H1 (cell line): ENCODE measurements at regions not wholly inside any gene's neighbourhood (a gene's known extent, or its start where the extent isn't known, plus 50 kb on each side); places are given as distances from the start of the nearest gene placed in this dataset.

Source experiments
- CTCF ChIA-PET: fragments of 300-600 bp; sonication (Branson Sonifier 250); formaldehyde crosslinking; loops from one replicate; lab custom pipeline; 2021; ENCODE audit not compliant: partially characterized antibody; lab: Charles Lee
- POLR2A ChIA-PET: fragments of 300-600 bp; sonication (Branson Sonifier 250); formaldehyde crosslinking; loops from one replicate; lab custom pipeline; 2021; ENCODE audit warnings: inconsistent platforms; ENCODE audit not compliant: partially characterized antibody; lab: Charles Lee
- DNase-seq, 2 experiments: peaks; one replicate each; pipeline versions ENCODE4 v3.0.0 to v3.0.0-alpha.2; 2010 to 2022; ENCODE audit warnings: low spot score in 2 of 2, low read depth in 1 of 2, mixed read lengths in 1 of 2
- FAIRE-seq: peaks from 2 replicates; lab custom pipeline; 2011; peaks lifted over from hg19 to GRCh38; lab: Jason Lieb, UNC
- H2AFZ ChIP-seq: 2 replicates; pipeline ENCODE4 v1.8.1; 2012; ENCODE audit warnings: low read length, inconsistent platforms
- H2AK5ac ChIP-seq: 2 replicates; pipeline ENCODE4 v1.6.1; 2013; ENCODE audit warnings: low read depth, low read length
- H2BK120ac ChIP-seq: replicated peaks from 2 replicates; pipeline ENCODE3; 2013; ENCODE audit warnings: low read depth, low read length, inconsistent platforms
- H2BK12ac ChIP-seq: 2 replicates; pipeline ENCODE4 v1.6.1; 2013; ENCODE audit warnings: low read depth, low read length
- H2BK15ac ChIP-seq: 2 replicates; pipeline ENCODE4 v1.6.1; 2013; ENCODE audit warnings: low read length
- H2BK20ac ChIP-seq: 2 replicates; pipeline ENCODE4 v1.6.1; 2013; ENCODE audit warnings: low read length
- H2BK5ac ChIP-seq: 2 replicates; pipeline ENCODE4 v1.6.1; 2013; ENCODE audit warnings: low read depth, low read length
- H3K14ac ChIP-seq: 2 replicates; pipeline ENCODE4 v1.6.1; 2013; ENCODE audit warnings: inconsistent platforms; ENCODE audit not compliant: insufficient read length
- H3K18ac ChIP-seq: 2 replicates; pipeline ENCODE4 v1.6.1; 2013; ENCODE audit warnings: low read length; ENCODE audit errors: extremely low read depth
- H3K23ac ChIP-seq: 2 replicates; pipeline ENCODE4 v1.6.1; 2013; ENCODE audit warnings: inconsistent platforms; ENCODE audit not compliant: insufficient read length
- H3K23me2 ChIP-seq: 2 replicates; pipeline ENCODE4 v1.6.1; 2013; ENCODE audit warnings: low read depth, low read length
- H3K27ac ChIP-seq: 2 replicates; pipeline ENCODE4 v1.6.1; 2011; ENCODE audit warnings: low read depth, low read length, inconsistent platforms
- H3K27me3 ChIP-seq, 4 experiments: replicated peaks in 1 of 4; 1 replicate in 1 of 4; 2 replicates in 3 of 4; pipeline versions ENCODE4 v1.6.1 to v1.8.1; 2011 to 2013; ENCODE audit warnings: low read length in 3 of 4, mild to moderate bottlenecking in 3 of 4, inconsistent platforms in 2 of 4, mixed read lengths in 2 of 4, moderate library complexity in 1 of 4; ENCODE audit not compliant: control insufficient read depth in 3 of 4, insufficient read depth in 3 of 4; ENCODE audit errors: extremely low read depth in 1 of 4
- H3K36me3 ChIP-seq, 4 experiments: 2 replicates each; pipeline versions ENCODE4 v1.6.1 to v1.8.1; 2011 to 2013; ENCODE audit warnings: mild to moderate bottlenecking in 4 of 4, low read length in 3 of 4, moderate library complexity in 2 of 4, control low read depth in 1 of 4, inconsistent platforms in 1 of 4; ENCODE audit not compliant: insufficient read depth in 4 of 4, control insufficient read depth in 2 of 4
- H3K4ac ChIP-seq: replicated peaks from 2 replicates; pipeline ENCODE3; 2013; ENCODE audit warnings: low read length, low read depth, mixed read lengths, inconsistent platforms; ENCODE audit not compliant: insufficient read length
- H3K4me1 ChIP-seq, 4 experiments: replicated peaks in 1 of 4; 1 replicate in 1 of 4; 2 replicates in 3 of 4; pipeline versions ENCODE4 v1.6.1 to v1.8.1; 2011 to 2013; ENCODE audit warnings: low read length in 3 of 4, inconsistent platforms in 2 of 4, mixed read lengths in 1 of 4; ENCODE audit not compliant: insufficient read depth in 4 of 4, control insufficient read depth in 3 of 4
- H3K4me2 ChIP-seq, 2 experiments: 2 replicates each; pipeline versions ENCODE4 v1.6.1 to v1.8.1; 2011 to 2013; ENCODE audit warnings: low read depth in 2 of 2, low read length in 2 of 2, control low read depth in 1 of 2, inconsistent platforms in 1 of 2, mild to moderate bottlenecking in 1 of 2; ENCODE audit not compliant: insufficient read depth in 1 of 2
- H3K4me3 ChIP-seq, 4 experiments: fragments of 200-600, 300-600 bp in 1 of 4; sonication (generic), shearing (Covaris generic), sonication (Bioruptor Twin) in 1 of 4; 2 replicates each; pipeline versions ENCODE4 v1.5.1 to v1.8.1; 2011 to 2016; ENCODE audit warnings: low read length in 4 of 4, low read depth in 3 of 4, control low read depth in 2 of 4, inconsistent platforms in 2 of 4, mild to moderate bottlenecking in 2 of 4, mixed read lengths in 1 of 4, moderate library complexity in 1 of 4; ENCODE audit not compliant: insufficient read depth in 2 of 4; ENCODE audit errors: extremely low read depth in 1 of 4
- H3K56ac ChIP-seq: replicated peaks from 2 replicates; pipeline ENCODE3; 2013; ENCODE audit warnings: low read depth, mild to moderate bottlenecking, mixed read lengths, low read length, inconsistent platforms; ENCODE audit not compliant: insufficient read length
- H3K79me1 ChIP-seq: 2 replicates; pipeline ENCODE4 v1.6.1; 2013; ENCODE audit warnings: low read depth, low read length, control low read depth
- H3K79me2 ChIP-seq, 2 experiments: 2 replicates each; pipeline versions ENCODE4 v1.6.1 to v1.8.1; 2012 to 2013; ENCODE audit warnings: low read length in 2 of 2, mild to moderate bottlenecking in 2 of 2, inconsistent platforms in 1 of 2; ENCODE audit not compliant: insufficient read depth in 2 of 2, control insufficient read depth in 1 of 2
- H3K9ac ChIP-seq, 4 experiments: replicated peaks in 1 of 4; 1 replicate in 1 of 4; 2 replicates in 3 of 4; pipeline versions ENCODE4 v1.6.1 to v1.8.1; 2011 to 2013; ENCODE audit warnings: low read depth in 3 of 4, low read length in 3 of 4, control low read depth in 2 of 4, mild to moderate bottlenecking in 2 of 4, moderate library complexity in 2 of 4, inconsistent platforms in 1 of 4; ENCODE audit errors: extremely low read depth in 1 of 4
- H3K9me3 ChIP-seq, 2 experiments: 2 replicates each; pipeline versions ENCODE4 v1.6.1 to v1.8.1; 2012 to 2013; ENCODE audit warnings: mild to moderate bottlenecking in 2 of 2, moderate library complexity in 2 of 2, control low read depth in 1 of 2, inconsistent platforms in 1 of 2, low read depth in 1 of 2, low read length in 1 of 2, mixed read lengths in 1 of 2; ENCODE audit not compliant: insufficient read depth in 2 of 2
- H4K20me1 ChIP-seq, 2 experiments: replicated peaks in 1 of 2; 2 replicates each; pipeline versions ENCODE3 to v1.8.1; 2011 to 2013; ENCODE audit warnings: inconsistent platforms in 2 of 2, low read length in 2 of 2, mild to moderate bottlenecking in 1 of 2; ENCODE audit not compliant: insufficient read depth in 2 of 2, control insufficient read depth in 1 of 2
- H4K5ac ChIP-seq: 2 replicates; pipeline ENCODE4 v1.6.1; 2013; ENCODE audit warnings: low read length, low read depth, mixed read lengths, inconsistent platforms; ENCODE audit not compliant: insufficient read length
- H4K8ac ChIP-seq: 2 replicates; pipeline ENCODE4 v1.8.0; 2013; ENCODE audit warnings: mild to moderate bottlenecking, moderate library complexity, low read length, inconsistent platforms; ENCODE audit not compliant: insufficient read depth; ENCODE audit errors: extremely low read depth
- H4K91ac ChIP-seq: replicated peaks from 2 replicates; pipeline ENCODE3; 2013; ENCODE audit warnings: low read length, mixed read lengths, inconsistent platforms; ENCODE audit not compliant: insufficient read length
- ASH2L ChIP-seq: fragments of 200-600, 300-600 bp; sonication (generic); IDR thresholded peaks from one replicate; pipeline ENCODE4 v1.7.1; 2017; ENCODE audit warnings: low read length
- CTBP2 ChIP-seq: IDR thresholded peaks from 2 replicates; pipeline ENCODE4 v1.7.0; 2011; ENCODE audit warnings: borderline replicate concordance, mild to moderate bottlenecking, moderate library complexity, mixed read lengths, low read length; ENCODE audit not compliant: insufficient read depth, insufficient read length
- GABPA ChIP-seq: IDR thresholded peaks from 2 replicates; pipeline ENCODE4 v1.6.1; 2011; ENCODE audit warnings: mild to moderate bottlenecking, low read length, moderate library complexity, borderline replicate concordance; ENCODE audit not compliant: insufficient read depth
- JUND ChIP-seq: IDR thresholded peaks from 2 replicates; pipeline ENCODE4 v1.6.1; 2011; ENCODE audit warnings: mild to moderate bottlenecking, improper control_type of control experiment, low read length
- POLR2A ChIP-seq, 2 experiments: IDR thresholded peaks; 1 replicate in 1 of 2; 2 replicates in 1 of 2; pipeline ENCODE4 v1.6.1; 2011; ENCODE audit warnings: low read depth in 2 of 2, low read length in 2 of 2, mild to moderate bottlenecking in 2 of 2; ENCODE audit errors: control extremely low read depth in 1 of 2
- POU5F1 ChIP-seq: IDR thresholded peaks from 2 replicates; pipeline ENCODE4 v1.6.1; 2011; ENCODE audit warnings: low read depth, mild to moderate bottlenecking, low read length, moderate library complexity
- RBBP5 ChIP-seq: IDR thresholded peaks from 2 replicates; pipeline ENCODE4 v1.7.1; 2012; ENCODE audit warnings: low read depth, mild to moderate bottlenecking, inconsistent platforms, low read length, moderate library complexity, borderline replicate concordance
- RNF2 ChIP-seq: fragments of 200-900, 300-1000 bp; sonication (generic); IDR thresholded peaks from 2 replicates; pipeline ENCODE4 v1.7.1; 2016; ENCODE audit warnings: borderline replicate concordance, low read depth, mild to moderate bottlenecking, antibody characterized with exemption, low read length; ENCODE audit not compliant: poor library complexity, severe bottlenecking; ENCODE audit errors: missing control alignments
- SAP30 ChIP-seq: fragments of 300-600 bp; sonication (generic); IDR thresholded peaks from 2 replicates; pipeline ENCODE4 v1.7.1; 2012; ENCODE audit warnings: low read length, moderate library complexity, mild to moderate bottlenecking, inconsistent platforms; ENCODE audit not compliant: insufficient read depth, insufficient replicate concordance
- TAF7 ChIP-seq: optimal IDR thresholded peaks from 2 replicates; pipeline ENCODE3; 2011; ENCODE audit warnings: low read depth, mild to moderate bottlenecking, inconsistent platforms, low read length, moderate library complexity, borderline replicate concordance
- YY1 ChIP-seq: IDR thresholded peaks from 2 replicates; pipeline ENCODE4 v1.6.1; 2011; ENCODE audit warnings: low read depth, mild to moderate bottlenecking, low read length
- WGBS, 2 experiments: shearing (Covaris generic) in 1 of 2; methylation state at CpG; one replicate each; pipeline versions ENCODE4 v1.1.6 to v1.1.7; 2013 to 2015; ENCODE audit warnings: low lambda C conversion rate in 2 of 2, mixed read lengths in 2 of 2, inconsistent platforms in 1 of 2, low coverage in 1 of 2, missing lambda C conversion rate in 1 of 2; ENCODE audit not compliant: insufficient replicate concordance in 2 of 2, insufficient coverage in 1 of 2, insufficient read length in 1 of 2; ENCODE audit errors: extremely low coverage in 1 of 2, missing lambda C conversion rate in 1 of 2; 5-methylcytosine and 5-hydroxymethylcytosine counted together

DNA sequence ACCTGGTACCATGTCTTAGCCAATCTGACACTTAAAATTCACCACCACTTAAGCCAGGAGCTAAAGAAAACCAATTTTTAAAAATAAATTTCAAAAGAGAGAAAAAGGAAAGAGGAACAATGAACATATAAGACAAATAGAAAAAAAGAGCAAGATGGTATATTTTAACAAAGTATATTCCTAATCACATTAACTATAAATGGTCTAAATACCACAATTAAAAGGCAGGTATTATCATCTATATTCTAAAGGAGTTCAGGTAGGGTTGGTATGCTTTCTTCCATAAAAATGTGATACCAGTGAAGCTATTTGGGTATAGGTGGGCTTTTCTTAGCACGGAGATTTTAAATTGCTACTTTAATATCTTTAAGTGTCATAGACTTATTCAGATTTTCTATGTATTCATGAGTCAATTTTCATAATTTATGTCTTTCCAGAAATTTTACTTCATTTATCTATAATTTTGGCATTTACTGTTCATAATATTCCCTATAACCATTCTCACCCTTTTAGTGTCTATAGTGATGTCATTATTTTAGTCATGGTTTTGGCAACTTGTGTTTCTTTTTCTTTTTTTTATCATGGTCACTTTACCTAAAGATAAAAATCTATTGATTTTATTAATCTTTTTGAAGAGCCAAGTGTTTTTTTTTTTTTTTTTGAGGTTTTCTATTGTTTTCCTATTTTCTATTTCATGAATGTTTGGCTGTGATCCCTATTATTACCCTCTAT lies 56.5 kb upstream of the IGLL5 start:
- no peak overlapping the region for H4K8ac ChIP-seq
- no peak overlapping the region for H2BK5ac ChIP-seq
- no peak overlapping the region for H3K9ac ChIP-seq
- POLR2A ChIA-PET, result no interaction called here
- H3K4me3 ChIP-seq, result no peak overlapping the region
- no peak overlapping the region for H3K18ac ChIP-seq
- H3K56ac ChIP-seq, result no peak overlapping the region
- no peak overlapping the region for H2BK120ac ChIP-seq
- H3K36me3 ChIP-seq, result no peaks in the 10 kb centered on the region
- H3K27ac ChIP-seq, result no peak overlapping the region
- H3K23me2 ChIP-seq, result no peaks in the 10 kb centered on the region
- 68% methylated on average over 1 of the region's 1 CpG; no CpG with 5 or more reads in 1 of the 2 experiments for WGBS, 2 experiments
- H3K4ac ChIP-seq, result no peak overlapping the region
- no peak overlapping the region for H3K14ac ChIP-seq
- no peak overlapping the region for H2AK5ac ChIP-seq
- no peak overlapping the region for H2BK15ac ChIP-seq
- peaks cover 9 to 44% of the 10 kb centered on the region in 2 experiments; a peak in 3 of 4 replicates for H3K9me3 ChIP-seq
- H4K5ac ChIP-seq, result no peak overlapping the region
- no peak overlapping the region for H3K23ac ChIP-seq
- no peak overlapping the region for H2BK12ac ChIP-seq
- peaks cover 9 to 38% (median 14%) of the 10 kb centered on the region in 4 experiments; a peak in 6 of 7 replicates for H3K27me3 ChIP-seq
- H3K79me1 ChIP-seq, result no peaks in the 10 kb centered on the region
- no peaks in the 10 kb centered on the region for H3K4me1 ChIP-seq
- FAIRE-seq, result no peak
- H2AFZ ChIP-seq, result no peak overlapping the region
- no peaks in the 10 kb centered on the region for H4K20me1 ChIP-seq
- DNase-seq, result no peak
- no peak overlapping the region for H4K91ac ChIP-seq
- H3K4me2 ChIP-seq, result no peak overlapping the region
- H2BK20ac ChIP-seq, result no peak overlapping the region
- CTCF ChIA-PET, result interaction anchor here (1.4 kb wide), 1 partner anchor 17 kb away, joined by 3 read pairs; no protein-coding TSS in a partner anchor
- H3K79me2 ChIP-seq, result no peaks in the 10 kb centered on the region
- TF ChIP-seq TAF7 (no peak), JUND (no peak), POLR2A (IDR thresholded peaks at IDR 0.05; ENCODE audit: control extremely low read depth in 1 of 2, low read depth in 2 of 2, low read length in 2 of 2) (no peak), GABPA (no peak), RBBP5 (no peak), SAP30 (no peak), CTBP2 (no peak), YY1 (no peak), ASH2L (no peak), POU5F1 (no peak), RNF2 (no peak)
